Right lobe of liver (tissue), 6 donors: ENCODE measurements at regions not wholly inside any gene's neighbourhood (a gene's known extent, or its start where the extent isn't known, plus 50 kb on each side); places are given as distances from the start of the nearest gene placed in this dataset.

ENCODE experiments used
- ATAC-seq, 4 donors: fragments of 200-7000 bp; cut with Tn5 transposase; one replicate each; pipeline ENCODE4 v1.9.1; 2020; ENCODE audit warnings: mild to moderate bottlenecking in 4 of 4, moderate library complexity in 4 of 4
- DNase-seq, 3 donors: peaks; one replicate each; pipeline ENCODE4 v3.0.0-alpha.2; 2020
- H3K27ac ChIP-seq, 3 donors: fragments of 200-600 bp; one replicate each; pipeline ENCODE4 v1.8.0; 2022
- H3K27me3 ChIP-seq, 2 donors: fragments of 200-600 bp; one replicate each; pipeline ENCODE4 v1.8.0; 2022
- H3K36me3 ChIP-seq, 4 donors: fragments of 200-600 bp; sonication (generic) in 1 of 4; one replicate each; pipeline versions ENCODE4 v1.5.1 to v1.8.0; 2017 to 2022; ENCODE audit warnings: control low read depth in 1 of 4
- H3K4me1 ChIP-seq, 4 donors: fragments of 200-600 bp; sonication (generic) in 1 of 4; one replicate each; pipeline versions ENCODE4 v1.5.1 to v1.8.0; 2017 to 2022; ENCODE audit warnings: control low read depth in 1 of 4
- H3K4me3 ChIP-seq, 3 donors: fragments of 200-600 bp; one replicate each; pipeline ENCODE4 v1.8.0; 2022
- H3K9me3 ChIP-seq, 4 donors: fragments of 200-600 bp; sonication (generic) in 1 of 4; one replicate each; pipeline versions ENCODE4 v1.5.1 to v1.8.0; 2017 to 2022; ENCODE audit warnings: control low read depth in 1 of 4
- CTCF ChIP-seq, 4 donors: fragments of 200-600 bp in 3 of 4; fragments of 450-650 bp in 1 of 4; IDR thresholded peaks; one replicate each; pipeline versions ENCODE4 v1.5.1 to v1.8.0; 2016 to 2022; ENCODE audit warnings: antibody characterized with exemption in 4 of 4, mild to moderate bottlenecking in 2 of 4
- POLR2A ChIP-seq: fragments of 450-650 bp; IDR thresholded peaks from one replicate; pipeline ENCODE4 v1.6.1; 2017; ENCODE audit warnings: antibody characterized with exemption, mild to moderate bottlenecking
- WGBS: methylation state at CpG from one replicate; pipeline ENCODE4 v1.1.6; 2018; ENCODE audit warnings: low coverage, low lambda C conversion rate; ENCODE audit not compliant: insufficient coverage; ENCODE audit errors: missing lambda C conversion rate; 5-methylcytosine and 5-hydroxymethylcytosine counted together
- intact Hi-C, 2 donors: fragments of 100-400 bp; cut with DNase I; formaldehyde crosslinking; loops; one replicate each; pipeline versions ENCODE4 v1.11.2 to v1.14.1; 2022
- donor health status: DM: no; HTN: yes; CAD: no.
- donor health status: DM: no; HTN: no; CAD: no.
- donor health status: DM: no; HTN: no; CAD: no.
- donor health status: DM: no; HTN: yes; CAD: no.
- donor health status: DM: no; HTN: yes; CAD: no.

GRCh38 chr6:121020656-121021055, 313.6 kb downstream of the TBC1D32 start:
- TF ChIP-seq CTCF (IDR thresholded peaks at IDR 0.05): no peak
- no peak for TF ChIP-seq POLR2A
- Histone ChIP-seq H3K4me3 (no peak overlapping the region), H3K27ac (no peak overlapping the region), H3K36me3 (no peaks in the 10 kb centered on the region), H3K9me3 (no peaks in the 10 kb centered on the region), H3K4me1 (no peaks in the 10 kb centered on the region), H3K27me3 (no peaks in the 10 kb centered on the region)
- ATAC-seq (no peak), DNase-seq (no peak)
- intact Hi-C loops: no loop called here

GRCh38 chr6:121008553-121008952, 325.7 kb downstream of the TBC1D32 start:
- no peak for DNase-seq
- Histone ChIP-seq H3K4me3 (no peak overlapping the region), H3K9me3 (no peaks in the 10 kb centered on the region), H3K36me3 (no peaks in the 10 kb centered on the region), H3K4me1 (no peaks in the 10 kb centered on the region), H3K27ac (no peak overlapping the region), H3K27me3 (no peaks in the 10 kb centered on the region)
- no peak for ATAC-seq
- intact Hi-C loops: no loop called here
- TF ChIP-seq POLR2A (no peak), CTCF (IDR thresholded peaks at IDR 0.05) (no peak)

- WGBS: 66% methylated on average over 2 of the region's 2 CpGs
- no peak overlapping the region for H3K4me3 ChIP-seq
- intact Hi-C loops: no loop called here
- DNase-seq (no peak), ATAC-seq (no peak)
- H3K36me3 ChIP-seq: no peaks in the 10 kb centered on the region
- no peaks in the 10 kb centered on the region for H3K9me3 ChIP-seq
- no peaks in the 10 kb centered on the region for H3K27me3 ChIP-seq
- no peaks in the 10 kb centered on the region for H3K4me1 ChIP-seq
- H3K27ac ChIP-seq: no peak overlapping the region
- TF ChIP-seq POLR2A (no peak), CTCF (IDR thresholded peaks at IDR 0.05) (no peak)
Measured at GRCh38 chr6:121006024-121006423, 328.3 kb downstream of the TBC1D32 start.

GRCh38 chr6:121000381-121000780, 333.9 kb downstream of the TBC1D32 start:
- H3K4me1 ChIP-seq: peaks cover 0 to 4% (median 0%) of the 10 kb centered on the region in 4 donors
- no peaks in the 10 kb centered on the region for H3K27me3 ChIP-seq
- WGBS: 50% methylated on average over 5 of the region's 5 CpGs
- no peak for DNase-seq
- H3K9me3 ChIP-seq: no peaks in the 10 kb centered on the region
- no peak for ATAC-seq
- intact Hi-C loops: no loop called here
- no peak overlapping the region for H3K4me3 ChIP-seq
- TF ChIP-seq CTCF (IDR thresholded peaks at IDR 0.05): no peak
- no peak for TF ChIP-seq POLR2A
- H3K36me3 ChIP-seq: no peaks in the 10 kb centered on the region
- no peak overlapping the region for H3K27ac ChIP-seq

GRCh38 chr6:120996340-120996739, 337.9 kb downstream of the TBC1D32 start:
- intact Hi-C loops: no loop called here
- Histone ChIP-seq H3K4me3 (no peak overlapping the region), H3K27ac (no peak overlapping the region), H3K9me3 (no peaks in the 10 kb centered on the region), H3K36me3 (no peaks in the 10 kb centered on the region), H3K4me1 (peaks cover 0 to 25% (median 9%) of the 10 kb centered on the region in 4 donors), H3K27me3 (no peaks in the 10 kb centered on the region)
- DNase-seq (no peak), ATAC-seq (peak in 3 of 4 donors; percentile 10 to 62 (median 55))
- TF ChIP-seq CTCF (IDR thresholded peaks at IDR 0.05) (no peak), POLR2A (no peak)
- 40% methylated on average over 5 of the region's 5 CpGs for WGBS
